Stimulated activated naive CD8-positive, alpha-beta T cell treated with anti-CD3 and anti-CD28 coated beads, Interleukin-15, Interleukin-2, amounts not matched to agents 100 ng/mL and 50 ng/mL, for 24 hours (primary cell): ENCODE measurements at regions not wholly inside any gene's neighbourhood (a gene's known extent, or its start where the extent isn't known, plus 50 kb on each side); places are given as distances from the start of the nearest gene placed in this dataset.

Experiments used
- H3K27ac Mint-ChIP-seq: one replicate; pipeline ENCODE4 v1.8.0; 2021; ENCODE audit warnings: mild to moderate bottlenecking, mixed read lengths
- H3K27me3 Mint-ChIP-seq: one replicate; pipeline ENCODE4 v1.8.0; 2021; ENCODE audit warnings: mixed read lengths
- H3K36me3 Mint-ChIP-seq: one replicate; pipeline ENCODE4 v1.8.0; 2021; ENCODE audit warnings: low read depth, mixed read lengths
- H3K4me1 Mint-ChIP-seq: one replicate; pipeline ENCODE4 v1.8.0; 2021; ENCODE audit warnings: low read depth, mixed read lengths
- H3K4me3 Mint-ChIP-seq: one replicate; pipeline ENCODE4 v1.8.0; 2021; ENCODE audit warnings: mild to moderate bottlenecking, mixed read lengths
- H3K9me3 Mint-ChIP-seq: one replicate; pipeline ENCODE4 v1.8.0; 2021; ENCODE audit warnings: mixed read lengths

DNA sequence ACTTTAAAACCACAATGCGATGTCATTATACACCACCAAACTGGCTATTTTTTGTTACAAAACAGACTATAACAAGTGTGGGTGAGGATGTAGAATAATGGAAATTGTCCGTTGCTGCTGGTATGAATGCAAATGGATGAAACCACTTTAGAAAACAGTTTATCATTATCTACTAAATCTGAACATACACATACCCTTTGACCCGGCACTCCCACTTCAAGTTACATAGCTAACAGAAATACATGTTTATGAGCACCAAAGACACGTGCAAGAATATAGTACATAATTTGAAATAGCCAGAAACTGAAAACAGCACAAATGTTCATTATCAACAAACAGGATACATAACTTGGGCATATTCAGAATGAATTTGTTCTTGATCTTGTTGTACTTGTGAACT, 206.4 kb upstream of the CHAC2 start:
- Mint-ChIP-seq H3K9me3 (peaks cover 5% of the 10 kb centered on the region), H3K27ac (no peak overlapping the region), H3K36me3 (no peaks in the 10 kb centered on the region), H3K4me1 (no peaks in the 10 kb centered on the region), H3K27me3 (peaks cover 6% of the 10 kb centered on the region), H3K4me3 (no peak overlapping the region)

DNA sequence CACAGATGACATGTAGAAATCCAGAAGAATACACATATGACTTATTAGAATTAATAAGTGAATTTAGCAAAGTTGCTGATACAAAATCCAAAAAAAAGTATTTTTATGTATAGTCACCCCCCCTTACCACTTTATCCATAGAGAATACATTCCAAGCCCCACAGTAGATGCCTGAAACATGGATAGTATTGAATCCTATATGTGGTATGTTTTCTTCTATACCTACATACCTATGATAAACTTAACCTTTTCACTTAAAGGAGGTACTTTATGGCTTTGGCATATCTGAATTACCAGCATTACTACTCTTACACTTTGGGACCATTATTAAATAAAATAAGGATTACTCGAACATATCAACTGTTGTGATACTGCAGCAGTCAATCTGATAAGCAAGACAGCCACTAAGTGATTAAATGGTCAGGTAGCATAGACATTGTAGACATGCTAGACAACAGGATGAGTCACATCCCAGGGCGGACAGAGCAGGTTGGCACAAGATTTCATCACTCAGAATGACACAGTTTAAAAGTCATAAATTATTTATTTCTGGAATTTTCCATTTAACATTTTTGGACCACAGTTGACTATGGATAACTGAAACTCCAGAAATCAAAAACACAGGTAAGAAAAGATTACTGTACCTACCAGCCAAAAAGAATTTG, 208.2 kb upstream of the CHAC2 start:
- H3K36me3 Mint-ChIP-seq: no peaks in the 10 kb centered on the region
- H3K27me3 Mint-ChIP-seq: no peaks in the 10 kb centered on the region
- H3K9me3 Mint-ChIP-seq: peaks cover 5% of the 10 kb centered on the region
- no peaks in the 10 kb centered on the region for H3K4me1 Mint-ChIP-seq
- no peak overlapping the region for H3K4me3 Mint-ChIP-seq
- H3K27ac Mint-ChIP-seq: no peak overlapping the region

DNA sequence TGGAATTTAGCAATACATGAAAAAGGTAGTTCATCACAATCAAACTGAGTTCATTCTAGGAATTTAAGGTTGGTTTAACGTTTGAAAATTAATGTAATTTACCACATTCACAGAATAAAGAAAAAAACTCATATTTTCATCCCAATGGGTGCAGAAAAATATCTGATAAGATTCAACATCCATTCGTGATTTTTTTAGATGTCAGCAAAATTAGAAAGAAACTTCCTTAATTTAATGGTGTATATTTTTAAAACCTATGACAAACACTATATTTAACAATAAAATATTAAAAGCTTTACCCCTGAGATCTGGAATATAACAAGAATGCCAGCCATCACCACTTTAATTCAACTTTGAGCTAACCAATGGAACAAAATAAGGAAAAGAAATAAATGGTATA, 208.7 kb upstream of the CHAC2 start:
- Mint-ChIP-seq H3K9me3 (peaks cover 5% of the 10 kb centered on the region), H3K4me3 (no peak overlapping the region), H3K27me3 (no peaks in the 10 kb centered on the region), H3K27ac (no peak overlapping the region), H3K36me3 (no peaks in the 10 kb centered on the region), H3K4me1 (no peaks in the 10 kb centered on the region)

DNA sequence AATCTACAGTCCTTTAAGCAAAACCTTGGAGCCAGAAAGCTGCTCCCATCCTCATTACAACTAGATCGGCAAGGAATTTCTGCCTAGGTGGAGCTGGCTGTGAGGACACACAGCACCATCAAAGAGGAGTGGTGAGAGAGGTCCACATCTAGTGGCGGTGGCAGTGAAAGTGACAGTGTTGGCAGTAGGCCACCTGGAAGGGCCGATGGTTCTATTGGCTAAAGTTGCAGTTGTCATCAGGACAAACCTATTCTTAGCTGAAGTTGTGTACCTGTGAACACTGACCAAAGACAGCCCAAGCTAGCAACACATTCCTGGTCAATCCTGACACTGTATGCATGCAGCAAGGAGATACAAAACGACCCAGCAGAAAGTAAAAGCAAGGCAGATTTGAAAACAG, 218.1 kb upstream of the CHAC2 start:
- Mint-ChIP-seq H3K27me3 (peaks cover 11% of the 10 kb centered on the region), H3K9me3 (peaks cover 4% of the 10 kb centered on the region), H3K36me3 (no peaks in the 10 kb centered on the region), H3K4me1 (no peaks in the 10 kb centered on the region), H3K4me3 (no peak overlapping the region), H3K27ac (no peak overlapping the region)

DNA sequence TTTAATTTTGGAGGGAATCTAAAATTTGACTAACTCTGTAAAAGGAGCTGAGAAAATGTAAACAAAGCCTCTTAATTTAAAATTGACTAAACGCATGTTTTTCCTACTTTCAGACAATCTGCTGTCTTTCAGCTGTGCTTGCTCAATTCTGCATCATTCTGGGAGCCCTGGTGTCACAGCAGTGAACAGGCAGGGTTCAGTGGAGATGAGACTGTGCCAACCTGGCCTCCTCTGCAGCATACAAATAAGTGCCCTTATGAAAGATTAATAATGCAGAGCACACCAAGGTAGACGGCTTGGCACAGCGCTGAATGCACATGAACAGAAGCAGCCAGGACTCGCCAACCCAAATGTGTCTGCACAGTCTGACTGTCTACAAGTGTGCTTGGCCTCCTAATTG, 222.0 kb upstream of the CHAC2 start:
- Mint-ChIP-seq H3K9me3 (peaks cover 7% of the 10 kb centered on the region), H3K27me3 (peaks cover 11% of the 10 kb centered on the region), H3K4me3 (no peak overlapping the region), H3K4me1 (no peaks in the 10 kb centered on the region), H3K27ac (no peak overlapping the region), H3K36me3 (no peaks in the 10 kb centered on the region)

- no peak overlapping the region for H3K4me3 Mint-ChIP-seq
- H3K9me3 Mint-ChIP-seq: peaks cover 13% of the 10 kb centered on the region
- H3K27me3 Mint-ChIP-seq: peaks cover 11% of the 10 kb centered on the region
- H3K4me1 Mint-ChIP-seq: no peaks in the 10 kb centered on the region
- no peak overlapping the region for H3K27ac Mint-ChIP-seq
- no peaks in the 10 kb centered on the region for H3K36me3 Mint-ChIP-seq
Measured at GRCh38 chr2:53544871-53545558, 222.6 kb upstream of the CHAC2 start.

DNA sequence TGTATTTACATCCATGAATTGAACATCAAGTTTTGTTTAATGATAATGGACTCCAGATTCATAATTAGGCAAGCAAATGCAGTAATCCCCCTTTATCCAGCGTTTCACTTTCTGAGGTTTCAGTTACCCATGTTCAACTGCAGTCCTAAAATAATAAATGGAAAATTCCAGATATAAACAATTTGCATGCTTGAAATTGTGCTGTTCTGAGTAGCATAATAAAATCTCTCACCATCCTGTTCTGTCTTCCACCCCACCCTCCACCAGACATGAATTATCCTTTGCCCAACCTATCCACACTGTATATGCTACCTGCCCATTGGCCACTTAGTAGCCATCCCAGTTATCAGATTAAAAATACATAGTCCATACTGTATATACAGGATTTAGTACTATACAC, 224.5 kb upstream of the CHAC2 start:
- Mint-ChIP-seq H3K27ac (no peak overlapping the region), H3K4me3 (no peak overlapping the region), H3K4me1 (no peaks in the 10 kb centered on the region), H3K27me3 (peaks cover 11% of the 10 kb centered on the region), H3K36me3 (no peaks in the 10 kb centered on the region), H3K9me3 (peaks cover 13% of the 10 kb centered on the region)

DNA sequence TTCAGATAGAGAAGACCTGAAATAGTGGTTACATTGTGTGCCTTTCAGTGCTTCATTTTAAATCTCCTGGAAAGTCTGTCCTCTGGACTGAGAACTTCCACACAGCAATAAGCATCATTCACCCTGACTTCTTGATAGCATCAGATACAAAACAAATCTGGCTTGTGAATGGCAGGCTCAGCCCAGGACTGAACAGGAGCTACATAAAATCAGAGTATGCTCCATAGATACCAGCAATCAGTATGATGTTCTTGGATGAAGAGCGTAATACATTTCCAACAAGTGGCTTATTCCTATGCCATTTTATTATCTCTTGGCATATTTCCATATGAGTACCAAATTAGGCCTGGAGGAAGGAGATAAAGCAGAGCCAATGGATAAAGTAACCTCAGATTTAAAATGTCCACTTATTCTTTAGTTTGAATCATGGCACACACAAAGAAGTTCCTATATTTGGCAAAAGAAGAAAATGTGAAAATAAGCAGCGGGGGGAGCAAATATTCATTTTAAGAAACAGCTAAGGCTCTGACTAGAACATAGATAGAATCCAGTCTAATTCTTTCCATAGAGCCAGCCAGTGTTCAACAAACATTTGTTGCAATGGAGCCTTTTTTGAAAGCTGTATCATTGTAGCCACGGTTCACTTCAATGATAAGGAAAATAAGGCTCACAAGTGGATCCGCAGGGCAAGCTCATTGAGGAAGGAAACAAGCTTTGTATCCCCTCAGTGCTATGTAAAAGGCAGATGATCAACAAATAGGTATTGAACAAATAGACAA, 230.8 kb upstream of the CHAC2 start:
- Mint-ChIP-seq H3K9me3 (peaks cover 13% of the 10 kb centered on the region), H3K27me3 (peaks cover 5% of the 10 kb centered on the region), H3K4me1 (no peaks in the 10 kb centered on the region), H3K27ac (no peak overlapping the region), H3K36me3 (no peaks in the 10 kb centered on the region), H3K4me3 (no peak overlapping the region)

DNA sequence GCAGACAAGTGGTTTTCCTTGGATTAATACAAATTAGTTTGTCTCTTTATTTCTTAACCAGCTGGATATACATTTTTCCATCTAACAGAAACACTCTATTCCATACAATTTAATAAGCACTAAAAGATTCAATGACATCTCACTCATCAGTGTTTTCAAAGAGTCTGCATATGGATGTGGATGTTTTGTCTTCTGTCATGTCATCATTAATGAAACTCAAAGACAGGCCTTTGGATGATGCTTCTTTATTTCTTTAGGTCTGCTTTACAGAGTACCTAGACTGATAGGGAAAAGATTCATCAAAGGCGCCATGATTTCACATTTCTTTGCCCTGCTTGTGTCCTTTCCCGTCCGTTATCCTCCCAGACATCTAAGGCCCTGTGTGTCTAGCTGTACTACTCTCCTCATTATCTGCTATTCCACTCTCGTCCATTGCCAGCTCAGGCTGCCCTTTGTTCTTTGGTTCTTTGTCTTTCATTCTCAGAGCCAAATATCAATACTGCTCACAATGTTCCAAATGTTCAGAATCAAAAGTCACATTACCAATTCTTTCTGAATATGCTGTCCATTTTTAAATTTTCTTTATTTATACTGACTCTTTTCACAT, 232.3 kb upstream of the CHAC2 start:
- no peak overlapping the region for H3K4me3 Mint-ChIP-seq
- H3K9me3 Mint-ChIP-seq: peaks cover 3% of the 10 kb centered on the region
- no peaks in the 10 kb centered on the region for H3K36me3 Mint-ChIP-seq
- H3K27me3 Mint-ChIP-seq: peaks cover 5% of the 10 kb centered on the region
- no peak overlapping the region for H3K27ac Mint-ChIP-seq
- H3K4me1 Mint-ChIP-seq: no peaks in the 10 kb centered on the region

DNA sequence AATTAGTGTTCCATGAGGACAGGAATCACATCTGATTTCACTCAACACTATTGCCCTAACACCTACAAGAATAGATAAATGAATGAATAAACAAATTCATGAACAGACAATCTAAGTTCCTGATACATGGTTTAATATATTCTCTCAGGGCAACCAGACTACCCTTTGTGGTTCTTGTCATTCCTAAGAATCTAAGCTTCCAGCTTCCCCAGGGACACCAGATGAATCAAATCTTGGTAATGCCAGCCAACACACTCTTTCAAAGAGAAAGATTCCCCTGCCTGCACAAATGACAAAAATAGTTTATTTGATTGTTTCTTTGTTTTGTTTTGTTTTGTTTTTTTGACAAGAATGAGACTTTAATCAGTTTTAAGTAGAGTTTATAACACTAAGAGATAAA, 237.5 kb upstream of the CHAC2 start:
- Mint-ChIP-seq H3K27ac (no peak overlapping the region), H3K27me3 (no peaks in the 10 kb centered on the region), H3K4me3 (no peak overlapping the region), H3K9me3 (peaks cover 4% of the 10 kb centered on the region), H3K4me1 (no peaks in the 10 kb centered on the region), H3K36me3 (no peaks in the 10 kb centered on the region)

GRCh38 chr2:53527056-53527455, 240.5 kb upstream of the CHAC2 start:
- Mint-ChIP-seq H3K36me3 (no peaks in the 10 kb centered on the region), H3K27ac (no peak overlapping the region), H3K9me3 (peaks cover 4% of the 10 kb centered on the region), H3K27me3 (no peaks in the 10 kb centered on the region), H3K4me3 (no peak overlapping the region), H3K4me1 (no peaks in the 10 kb centered on the region)

GRCh38 chr2:53519918-53520841, 247.4 kb upstream of the CHAC2 start:
- no peaks in the 10 kb centered on the region for H3K4me1 Mint-ChIP-seq
- no peaks in the 10 kb centered on the region for H3K9me3 Mint-ChIP-seq

DNA sequence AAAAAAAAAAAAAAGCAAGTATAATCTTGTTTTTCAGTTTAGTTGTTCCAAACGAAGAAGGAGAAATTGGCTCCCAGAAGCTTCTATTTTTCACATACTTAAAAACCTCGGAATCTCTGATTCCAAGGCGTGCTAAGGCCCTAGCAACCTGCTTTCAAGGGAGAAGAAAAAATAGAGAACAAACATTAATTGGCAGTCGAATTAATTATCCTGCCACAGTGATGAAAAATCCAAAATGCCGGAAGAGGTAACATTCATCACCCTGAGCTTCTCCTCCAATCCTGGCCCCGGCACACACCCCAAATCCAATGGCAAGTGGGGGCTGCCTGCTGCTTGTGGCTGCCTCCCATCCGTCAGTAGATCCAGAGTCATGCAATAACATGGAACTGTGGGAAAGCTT, 250.2 kb upstream of the CHAC2 start:
- Mint-ChIP-seq H3K4me3 (no peak overlapping the region), H3K27me3 (no peaks in the 10 kb centered on the region), H3K27ac (no peak overlapping the region), H3K4me1 (no peaks in the 10 kb centered on the region), H3K9me3 (no peaks in the 10 kb centered on the region), H3K36me3 (no peaks in the 10 kb centered on the region)

More at GRCh38 chr2:53519918-53520841, 247.4 kb upstream of the CHAC2 start:
- H3K36me3 Mint-ChIP-seq: no peaks in the 10 kb centered on the region
- no peaks in the 10 kb centered on the region for H3K27me3 Mint-ChIP-seq
- no peak overlapping the region for H3K4me3 Mint-ChIP-seq
- H3K27ac Mint-ChIP-seq: no peak overlapping the region

GRCh38 chr2:53516650-53517049, 251.0 kb upstream of the CHAC2 start:
- Mint-ChIP-seq H3K27ac (no peak overlapping the region), H3K4me3 (no peak overlapping the region), H3K27me3 (no peaks in the 10 kb centered on the region), H3K9me3 (no peaks in the 10 kb centered on the region), H3K36me3 (no peaks in the 10 kb centered on the region), H3K4me1 (no peaks in the 10 kb centered on the region)
